Activated T-cell treated with anti-CD3 and anti-CD28 coated beads for 4 hours (primary cell): ENCODE measurements at regions not wholly inside any gene's neighbourhood (a gene's known extent, or its start where the extent isn't known, plus 50 kb on each side); places are given as distances from the start of the nearest gene placed in this dataset.
"Not testable (repeated sequence)": the region's sequence is repeated elsewhere in the genome, so short reads cannot be mapped to it uniquely, and the experiment has no call there.

Experiments used
- DNase-seq: peaks from one replicate; pipeline ENCODE4 v3.0.0-alpha.2; 2020

GRCh38 chr10:29236910-29237309, 52.0 kb upstream of the LYZL1 start:
- DNase-seq = not testable (repeated sequence)

- DNase-seq = no peak
These were observed 51.1 kb upstream of the LYZL1 start for GRCh38 chr10:29237786-29238185.

- no peak for DNase-seq
These were observed 50.2 kb upstream of the LYZL1 start for GRCh38 chr10:29238523-29239135.
